GM12878 (cell line): ENCODE measurements at regions not wholly inside any gene's neighbourhood (a gene's known extent, or its start where the extent isn't known, plus 50 kb on each side); places are given as distances from the start of the nearest gene placed in this dataset.

Experiments used
- ATAC-seq: fragments of 200-7000 bp; cut with Tn5 transposase; 3 replicates; pipeline ENCODE4 v1.9.1; 2020; ENCODE audit warnings: mild to moderate bottlenecking, moderate library complexity
- BruUV-seq: library from RNA; stranded (reverse); fragments of 400-500 nt; replicated peaks from 2 replicates; lab custom pipeline; 2021; lab: Mats Ljungman, UMichigan
- CTCF ChIA-PET: fragments of 300-600 bp; sonication (Branson Sonifier 250); formaldehyde crosslinking; extraction: SDS; loops from one replicate; lab custom pipeline; 2021; ENCODE audit warnings: inconsistent platforms; lab: Yijun Ruan, JAX
- POLR2A ChIA-PET: fragments of 350-600 bp; formaldehyde crosslinking; extraction: SDS; loops from one replicate; lab custom pipeline; 2021; ENCODE audit warnings: inconsistent platforms; lab: Charles Lee
- RAD21 ChIA-PET: fragments of 300-600 bp; sonication (Branson Sonifier 250); formaldehyde crosslinking; loops from one replicate; lab custom pipeline; 2023; ENCODE audit warnings: antibody characterized with exemption; ENCODE audit not compliant: unreplicated experiment; lab: Charles Lee
- SMC1A ChIA-PET: fragments of 300-600 bp; sonication (Branson Sonifier 250); formaldehyde crosslinking; loops from one replicate; lab custom pipeline; 2023; ENCODE audit not compliant: unreplicated experiment, uncharacterized antibody; lab: Charles Lee
- DNase-seq: peaks from one replicate; pipeline ENCODE4 v3.0.0-alpha.2; 2011; ENCODE audit warnings: low read depth, low spot score
- FAIRE-seq: peaks from 3 replicates; lab custom pipeline; 2011; peaks lifted over from hg19 to GRCh38; lab: Jason Lieb, UNC
- H2AFZ ChIP-seq: 2 replicates; pipeline ENCODE4 v1.6.0; 2011; ENCODE audit warnings: low read depth, low read length, control low read depth; ENCODE audit not compliant: control insufficient read depth
- H3K27ac ChIP-seq: 2 replicates; pipeline ENCODE4 v1.5.1; 2011; ENCODE audit warnings: control low read depth; ENCODE audit not compliant: control insufficient read depth, insufficient read depth
- H3K27me3 ChIP-seq, 2 experiments: replicated peaks in 1 of 2; 2 replicates each; pipeline versions ENCODE4 v1.6.0 to v1.6.1; 2011; ENCODE audit warnings: low read length in 1 of 2; ENCODE audit not compliant: control insufficient read depth in 2 of 2, insufficient read depth in 2 of 2
- H3K36me3 ChIP-seq, 2 experiments: 2 replicates each; pipeline ENCODE4 v1.5.1; 2011; ENCODE audit warnings: low read length in 1 of 2; ENCODE audit not compliant: control insufficient read depth in 2 of 2, insufficient read depth in 2 of 2
- H3K4me1 ChIP-seq: 2 replicates; pipeline ENCODE4 v1.6.1; 2011; ENCODE audit warnings: mild to moderate bottlenecking, low read length, moderate library complexity, mixed read lengths; ENCODE audit not compliant: control insufficient read depth, insufficient read depth
- H3K4me2 ChIP-seq: 2 replicates; pipeline ENCODE4 v1.6.0; 2011; ENCODE audit warnings: control low read depth; ENCODE audit not compliant: control insufficient read depth, insufficient read depth
- H3K4me3 ChIP-seq: fragments of 200-600 bp; sonication (generic); 2 replicates; pipeline ENCODE4 v1.5.1; 2016
- H3K79me2 ChIP-seq: 2 replicates; pipeline ENCODE4 v1.6.0; 2011; ENCODE audit warnings: low read length; ENCODE audit not compliant: control insufficient read depth, insufficient read depth
- H3K9ac ChIP-seq: 2 replicates; pipeline ENCODE4 v1.8.0; 2011; ENCODE audit warnings: low read length, control low read depth, mixed read lengths; ENCODE audit not compliant: control insufficient read depth, insufficient read depth
- H3K9me3 ChIP-seq: replicated peaks from 3 replicates; pipeline ENCODE4 v1.5.1; 2011; ENCODE audit warnings: mild to moderate bottlenecking, low read length; ENCODE audit not compliant: control insufficient read depth, insufficient read depth
- H4K20me1 ChIP-seq: 2 replicates; pipeline ENCODE4 v1.6.0; 2011; ENCODE audit not compliant: control insufficient read depth, insufficient read depth
- EGR1 ChIP-seq, 2 experiments: IDR thresholded peaks; 1 replicate in 1 of 2; 2 replicates in 1 of 2; pipeline ENCODE4 v1.6.1; 2011 to 2012; ENCODE audit warnings: low read depth in 2 of 2, low read length in 2 of 2, borderline replicate concordance in 1 of 2, mild to moderate bottlenecking in 1 of 2, moderate library complexity in 1 of 2
- GABPA ChIP-seq: IDR thresholded peaks from 2 replicates; pipeline ENCODE4 v1.6.1; 2014; ENCODE audit warnings: antibody characterized with exemption, low read depth, mild to moderate bottlenecking, inconsistent platforms
- HDAC6 ChIP-seq: fragments of 200-600 bp; sonication (generic); IDR thresholded peaks from one replicate; pipeline ENCODE4 v1.8.0; 2017; ENCODE audit warnings: antibody characterized with exemption; ENCODE audit not compliant: unreplicated experiment
- NFXL1 ChIP-seq: fragments of 450-650 bp; IDR thresholded peaks from 2 replicates; pipeline ENCODE4 v1.6.1; 2017; ENCODE audit warnings: antibody characterized with exemption, mild to moderate bottlenecking, borderline replicate concordance
- NFYB ChIP-seq: IDR thresholded peaks from 2 replicates; pipeline ENCODE4 v1.6.1; 2011; ENCODE audit warnings: low read depth, mild to moderate bottlenecking, low read length, improper control_type of control experiment, moderate library complexity; ENCODE audit not compliant: insufficient read depth
- NR2C2 ChIP-seq: IDR thresholded peaks from 2 replicates; pipeline ENCODE4 v1.6.1; 2011; ENCODE audit warnings: borderline replicate concordance, low read depth; ENCODE audit not compliant: control insufficient read depth, insufficient read length
- PAX8 ChIP-seq: fragments of 450-650 bp; IDR thresholded peaks from 2 replicates; pipeline ENCODE4 v1.6.1; 2017; ENCODE audit warnings: mild to moderate bottlenecking, moderate library complexity
- POU2F2 ChIP-seq: IDR thresholded peaks from 3 replicates; pipeline ENCODE4 v1.6.1; 2011; ENCODE audit warnings: low read depth, mild to moderate bottlenecking, low read length, borderline replicate concordance
- RB1 ChIP-seq: fragments of 450-650 bp; formaldehyde crosslinking; IDR thresholded peaks from 2 replicates; pipeline ENCODE4 v1.6.1; 2017; ENCODE audit warnings: mild to moderate bottlenecking, borderline replicate concordance
- SPI1 ChIP-seq: IDR thresholded peaks from 2 replicates; pipeline ENCODE4 v1.6.1; 2011; ENCODE audit warnings: low read depth, mild to moderate bottlenecking, low read length, moderate library complexity, borderline replicate concordance; ENCODE audit not compliant: insufficient read depth
- STAT1 ChIP-seq: fragments of 450-650 bp; conservative IDR thresholded peaks from 2 replicates; pipeline ENCODE4 v1.6.1; 2014; ENCODE audit warnings: antibody characterized with exemption, mild to moderate bottlenecking
- TBL1XR1 ChIP-seq: IDR thresholded peaks from 2 replicates; pipeline ENCODE4 v1.6.1; 2012; ENCODE audit warnings: low read depth, low read length, improper control_type of control experiment
- YY1 ChIP-seq: IDR thresholded peaks from 2 replicates; pipeline ENCODE4 v1.6.1; 2011; ENCODE audit warnings: low read depth, mild to moderate bottlenecking, low read length
- ZSCAN29 ChIP-seq: fragments of 450-650 bp; IDR thresholded peaks from 2 replicates; pipeline ENCODE4 v1.6.1; 2017; ENCODE audit warnings: mild to moderate bottlenecking, moderate library complexity
- WGBS: methylation state at CpG from one replicate; pipeline ENCODE4 v1.1.6; 2016; ENCODE audit warnings: low lambda C conversion rate; ENCODE audit not compliant: insufficient replicate concordance, insufficient coverage; ENCODE audit errors: missing lambda C conversion rate; 5-methylcytosine and 5-hydroxymethylcytosine counted together
- in situ Hi-C: fragments of 300-500 bp; cut with MboI; formaldehyde crosslinking; loops from 9 replicates; pipeline ENCODE4 v1.14.3; 2018; ENCODE audit warnings: mixed read lengths
- intact Hi-C: fragments of 100-400 bp; cut with micrococcal nuclease; formaldehyde crosslinking; loops from one replicate; pipeline ENCODE4 v1.14.2; 2022; ENCODE audit not compliant: unreplicated experiment
- TF ChIP-seq, protein P1 (sequence below): fragments of 450-650 bp; IDR thresholded peaks from 2 replicates; pipeline ENCODE4 v1.6.1; 2018; ENCODE audit warnings: borderline replicate concordance, mild to moderate bottlenecking; ENCODE audit not compliant: partially characterized antibody
- TF ChIP-seq, protein P2 (sequence below): fragments of 450-650 bp; IDR thresholded peaks from 2 replicates; pipeline ENCODE4 v1.6.1; 2018; ENCODE audit warnings: mild to moderate bottlenecking, low read depth, moderate library complexity; ENCODE audit not compliant: partially characterized antibody

GRCh38 chr18:8910186-8910822 lies 192.2 kb upstream of the NDUFV2 start:
- ChIA-PET RAD21 (no interaction called here), CTCF (no interaction called here), SMC1A (no interaction called here), POLR2A (no interaction called here)
- WGBS: 50% methylated on average over 4 of the region's 4 CpGs
- Histone ChIP-seq H3K79me2 (no peaks in the 10 kb centered on the region), H3K9ac (no peak overlapping the region), H4K20me1 (no peaks in the 10 kb centered on the region), H3K4me1 (peaks cover 10% of the 10 kb centered on the region), H3K27me3 (no peaks in the 10 kb centered on the region), H2AFZ (peak overlapping the region; percentile 49), H3K4me3 (no peak overlapping the region), H3K36me3 (no peaks in the 10 kb centered on the region), H3K9me3 (no peaks in the 10 kb centered on the region; the same call in 2 of the 3 replicates), H3K27ac (no peak overlapping the region), H3K4me2 (no peak overlapping the region; the same call in 1 of the 2 replicates)
- DNase-seq (no peak), ATAC-seq (no peak), FAIRE-seq (no peak)
- intact Hi-C loops: no loop called here
- in situ Hi-C loops: no loop called here
- no TSS peak for BruUV-seq
- no peak for TF ChIP-seq STAT1
- TF ChIP-seq NR2C2: no peak
- no peak for TF ChIP-seq EGR1 (IDR thresholded peaks at IDR 0.05; ENCODE audit: borderline replicate concordance in 1 of 2, low read depth in 2 of 2, low read length in 2 of 2)
- no peak for TF ChIP-seq TBL1XR1
- TF ChIP-seq PAX8: no peak
- TF ChIP-seq NFYB: no peak
- TF ChIP-seq HDAC6: no peak
- TF ChIP-seq, protein P1, sequence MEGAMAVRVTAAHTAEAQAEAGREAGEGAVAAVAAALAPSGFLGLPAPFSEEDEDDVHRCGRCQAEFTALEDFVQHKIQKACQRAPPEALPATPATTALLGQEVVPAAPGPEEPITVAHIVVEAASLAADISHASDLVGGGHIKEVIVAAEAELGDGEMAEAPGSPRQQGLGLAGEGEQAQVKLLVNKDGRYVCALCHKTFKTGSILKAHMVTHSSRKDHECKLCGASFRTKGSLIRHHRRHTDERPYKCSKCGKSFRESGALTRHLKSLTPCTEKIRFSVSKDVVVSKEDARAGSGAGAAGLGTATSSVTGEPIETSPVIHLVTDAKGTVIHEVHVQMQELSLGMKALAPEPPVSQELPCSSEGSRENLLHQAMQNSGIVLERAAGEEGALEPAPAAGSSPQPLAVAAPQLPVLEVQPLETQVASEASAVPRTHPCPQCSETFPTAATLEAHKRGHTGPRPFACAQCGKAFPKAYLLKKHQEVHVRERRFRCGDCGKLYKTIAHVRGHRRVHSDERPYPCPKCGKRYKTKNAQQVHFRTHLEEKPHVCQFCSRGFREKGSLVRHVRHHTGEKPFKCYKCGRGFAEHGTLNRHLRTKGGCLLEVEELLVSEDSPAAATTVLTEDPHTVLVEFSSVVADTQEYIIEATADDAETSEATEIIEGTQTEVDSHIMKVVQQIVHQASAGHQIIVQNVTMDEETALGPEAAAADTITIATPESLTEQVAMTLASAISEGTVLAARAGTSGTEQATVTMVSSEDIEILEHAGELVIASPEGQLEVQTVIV: no peak
- no peak for TF ChIP-seq NFXL1
- TF ChIP-seq SPI1: no peak
- TF ChIP-seq GABPA: no peak
- no peak for TF ChIP-seq RB1
- no peak for TF ChIP-seq ZSCAN29
- no peak for TF ChIP-seq YY1
- no peak for TF ChIP-seq POU2F2
- TF ChIP-seq, protein P2, sequence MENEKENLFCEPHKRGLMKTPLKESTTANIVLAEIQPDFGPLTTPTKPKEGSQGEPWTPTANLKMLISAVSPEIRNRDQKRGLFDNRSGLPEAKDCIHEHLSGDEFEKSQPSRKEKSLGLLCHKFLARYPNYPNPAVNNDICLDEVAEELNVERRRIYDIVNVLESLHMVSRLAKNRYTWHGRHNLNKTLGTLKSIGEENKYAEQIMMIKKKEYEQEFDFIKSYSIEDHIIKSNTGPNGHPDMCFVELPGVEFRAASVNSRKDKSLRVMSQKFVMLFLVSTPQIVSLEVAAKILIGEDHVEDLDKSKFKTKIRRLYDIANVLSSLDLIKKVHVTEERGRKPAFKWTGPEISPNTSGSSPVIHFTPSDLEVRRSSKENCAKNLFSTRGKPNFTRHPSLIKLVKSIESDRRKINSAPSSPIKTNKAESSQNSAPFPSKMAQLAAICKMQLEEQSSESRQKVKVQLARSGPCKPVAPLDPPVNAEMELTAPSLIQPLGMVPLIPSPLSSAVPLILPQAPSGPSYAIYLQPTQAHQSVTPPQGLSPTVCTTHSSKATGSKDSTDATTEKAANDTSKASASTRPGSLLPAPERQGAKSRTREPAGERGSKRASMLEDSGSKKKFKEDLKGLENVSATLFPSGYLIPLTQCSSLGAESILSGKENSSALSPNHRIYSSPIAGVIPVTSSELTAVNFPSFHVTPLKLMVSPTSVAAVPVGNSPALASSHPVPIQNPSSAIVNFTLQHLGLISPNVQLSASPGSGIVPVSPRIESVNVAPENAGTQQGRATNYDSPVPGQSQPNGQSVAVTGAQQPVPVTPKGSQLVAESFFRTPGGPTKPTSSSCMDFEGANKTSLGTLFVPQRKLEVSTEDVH: no peak
